ENCODE measurements at regions not wholly inside any gene's neighbourhood (a gene's known extent, or its start where the extent isn't known, plus 50 kb on each side); places are given as distances from the start of the nearest gene placed in this dataset. TPM values are rescaled to one million over a fixed set of nuclear protein-coding genes. Genes with fewer than 3 reads are reported as not detected.

GRCh38 chr12:124365726-124366430 is 71.0 kb downstream of the RFLNA start:
- TF ChIP-seq EZH2phosphoT487 (IDR thresholded peaks at IDR 0.05; ENCODE audit: borderline replicate concordance, low read depth, low read length) (no peak), CTCF (conservative IDR thresholded peaks at IDR 0.05; ENCODE audit: low read length) (no peak)
- H4K20me1 ChIP-seq (ENCODE audit: insufficient read depth, low read length), result no peaks in the 10 kb centered on the region
- no peak for DNase-seq (ENCODE audit: low spot score)
- H3K9me2 ChIP-seq (ENCODE audit: insufficient read depth, low read length), result no peaks in the 10 kb centered on the region
- H3K36me3 ChIP-seq (ENCODE audit: insufficient read depth, low read length), result peaks cover 3% of the 10 kb centered on the region; the same call in 1 of the 2 replicates
- H3K4me1 ChIP-seq (ENCODE audit: insufficient read depth, low read length, poor library complexity, severe bottlenecking), result no peaks in the 10 kb centered on the region
- no peaks in the 10 kb centered on the region for H3K9me3 ChIP-seq (ENCODE audit: low read length)
- no TSS peak for BruUV-seq (replicated peaks)
- no peaks in the 10 kb centered on the region for H3K79me2 ChIP-seq (ENCODE audit: insufficient read depth, low read depth, low read length)
- no peak overlapping the region for H3K4me2 ChIP-seq (ENCODE audit: low read length)
- no peak overlapping the region for H3K27ac ChIP-seq (ENCODE audit: low read depth, low read length, poor library complexity, severe bottlenecking)
- POLR2A ChIA-PET, result no interaction called here
- intact Hi-C loops (cut with micrococcal nuclease; ENCODE audit: unreplicated experiment), result no loop called here
- no peak overlapping the region for H3K4me3 ChIP-seq (ENCODE audit: low read depth, low read length, poor library complexity, severe bottlenecking)
- CTCF ChIA-PET (ENCODE audit: unreplicated experiment), result no interaction called here
- no peak overlapping the region for H2AFZ ChIP-seq (ENCODE audit: low read length)

Small RNA genes lying in the stretch of these regions (small RNA-seq; reads per million reads assigned to genes)
- not detected for gene AC073916.1

All from OCI-LY7 (cell line).